Cardiac fibroblast (primary cell): ENCODE measurements at regions not wholly inside any gene's neighbourhood (a gene's known extent, or its start where the extent isn't known, plus 50 kb on each side); places are given as distances from the start of the nearest gene placed in this dataset.
"Not testable (repeated sequence)": the region's sequence is repeated elsewhere in the genome, so short reads cannot be mapped to it uniquely, and the experiment has no call there.

Experiments used
- DNase-seq, 2 donors: peaks; one replicate each; pipeline versions ENCODE4 v3.0.0 to v3.0.0-alpha.2; 2010; ENCODE audit warnings: low read depth in 2 of 2
- H3K4me3 ChIP-seq, 2 donors: replicated peaks in 1 of 2; 1 replicate in 1 of 2; 2 replicates in 1 of 2; pipeline ENCODE4 v1.5.1; 2011; ENCODE audit warnings: low read depth in 2 of 2, low read length in 2 of 2, mild to moderate bottlenecking in 2 of 2, moderate library complexity in 1 of 2
- TF ChIP-seq, protein P1 (sequence below): IDR thresholded peaks from one replicate; pipeline ENCODE4 v1.5.1; 2011; ENCODE audit warnings: low read depth, mild to moderate bottlenecking, low read length, inconsistent platforms

DNA sequence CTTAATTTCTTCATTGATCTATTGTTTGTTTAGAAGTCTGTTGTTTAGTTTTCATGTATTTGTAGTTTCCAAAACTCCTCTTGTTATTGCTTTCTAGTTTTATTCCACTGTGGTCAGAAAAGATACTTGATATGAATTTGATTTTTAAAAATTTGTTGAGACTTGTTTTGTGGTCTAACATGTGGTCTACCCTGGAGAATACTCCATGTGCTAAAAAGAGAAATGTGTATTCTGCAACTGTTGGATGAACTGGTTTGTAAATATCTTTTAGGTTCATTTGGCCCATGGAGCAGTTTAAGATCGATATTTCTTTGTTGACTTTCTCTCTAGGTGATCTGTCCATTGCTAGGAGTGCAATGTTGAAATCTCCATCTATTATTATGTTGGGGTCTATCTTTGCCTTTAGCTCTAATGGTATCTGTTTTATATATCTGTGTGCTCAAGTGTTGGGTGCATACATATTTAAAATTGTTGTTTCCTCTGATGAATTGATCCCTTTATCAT, 150.6 kb upstream of the ATP10B start:
- DNase-seq: no peak
- TF ChIP-seq, protein P1, sequence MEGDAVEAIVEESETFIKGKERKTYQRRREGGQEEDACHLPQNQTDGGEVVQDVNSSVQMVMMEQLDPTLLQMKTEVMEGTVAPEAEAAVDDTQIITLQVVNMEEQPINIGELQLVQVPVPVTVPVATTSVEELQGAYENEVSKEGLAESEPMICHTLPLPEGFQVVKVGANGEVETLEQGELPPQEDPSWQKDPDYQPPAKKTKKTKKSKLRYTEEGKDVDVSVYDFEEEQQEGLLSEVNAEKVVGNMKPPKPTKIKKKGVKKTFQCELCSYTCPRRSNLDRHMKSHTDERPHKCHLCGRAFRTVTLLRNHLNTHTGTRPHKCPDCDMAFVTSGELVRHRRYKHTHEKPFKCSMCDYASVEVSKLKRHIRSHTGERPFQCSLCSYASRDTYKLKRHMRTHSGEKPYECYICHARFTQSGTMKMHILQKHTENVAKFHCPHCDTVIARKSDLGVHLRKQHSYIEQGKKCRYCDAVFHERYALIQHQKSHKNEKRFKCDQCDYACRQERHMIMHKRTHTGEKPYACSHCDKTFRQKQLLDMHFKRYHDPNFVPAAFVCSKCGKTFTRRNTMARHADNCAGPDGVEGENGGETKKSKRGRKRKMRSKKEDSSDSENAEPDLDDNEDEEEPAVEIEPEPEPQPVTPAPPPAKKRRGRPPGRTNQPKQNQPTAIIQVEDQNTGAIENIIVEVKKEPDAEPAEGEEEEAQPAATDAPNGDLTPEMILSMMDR: no peak
- no peak overlapping the region for H3K4me3 ChIP-seq

DNA sequence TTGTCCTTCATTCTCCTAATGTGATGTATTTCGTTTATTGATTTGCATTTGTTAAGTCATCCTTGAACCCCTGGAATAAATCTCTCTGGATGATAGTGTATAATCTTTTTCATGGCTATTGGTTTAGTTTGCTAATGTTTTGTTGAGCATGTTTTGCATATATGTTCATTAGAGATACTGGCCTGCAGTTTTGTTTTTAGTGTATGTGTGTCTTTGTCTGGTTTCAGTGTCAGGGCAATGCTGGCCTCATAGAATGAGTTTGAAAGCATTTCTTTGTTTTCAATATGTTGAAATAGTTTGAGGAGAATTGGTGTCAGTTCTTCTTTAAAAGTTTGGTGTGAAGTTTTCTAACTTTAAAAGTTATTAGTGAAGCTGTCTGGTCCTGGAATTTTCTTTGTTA, 149.6 kb upstream of the ATP10B start:
- TF ChIP-seq, protein P1: no peak
- no peak overlapping the region for H3K4me3 ChIP-seq
- no peak for DNase-seq

DNA sequence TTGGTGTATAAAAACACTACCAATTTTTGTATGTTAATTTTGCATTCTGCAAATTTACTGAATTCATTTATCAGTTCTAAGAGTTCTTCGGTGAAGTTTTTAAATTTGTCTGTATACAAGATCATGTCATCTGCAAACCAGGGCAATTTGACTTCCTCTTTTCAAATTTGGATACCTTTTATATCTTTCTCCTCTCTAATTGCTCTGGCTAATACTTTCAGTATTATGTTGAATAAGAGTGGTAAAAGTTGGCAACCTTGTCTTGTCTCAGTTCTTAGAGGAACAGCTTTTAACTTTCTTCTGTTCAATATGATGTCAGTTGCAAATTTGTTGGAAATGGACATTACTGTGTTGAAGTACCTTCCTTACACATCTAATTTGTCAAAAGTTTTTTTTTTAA, 149.1 kb upstream of the ATP10B start:
- not testable (repeated sequence) for H3K4me3 ChIP-seq, DNase-seq

DNA sequence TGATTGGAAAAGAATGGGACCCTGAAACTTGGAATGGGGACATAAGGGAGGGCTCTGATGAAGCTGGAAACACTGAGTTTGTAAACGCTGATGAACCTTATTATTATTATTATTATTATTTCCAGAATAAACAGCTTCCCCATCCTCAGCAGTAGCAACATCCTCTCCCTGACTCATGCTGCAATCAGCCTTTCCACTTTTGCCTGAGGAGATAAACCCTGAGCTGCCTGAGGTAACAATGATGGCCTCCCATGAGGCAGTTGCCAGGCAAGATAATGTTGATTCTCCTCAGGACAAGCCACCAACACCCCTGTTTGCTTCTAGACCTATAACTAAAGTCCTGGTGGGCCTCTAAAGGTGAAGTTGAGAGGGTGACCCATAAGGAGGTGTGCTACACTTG, 139.2 kb upstream of the ATP10B start:
- no peak overlapping the region for H3K4me3 ChIP-seq
- TF ChIP-seq, protein P1: no peak
- DNase-seq: no peak

DNA sequence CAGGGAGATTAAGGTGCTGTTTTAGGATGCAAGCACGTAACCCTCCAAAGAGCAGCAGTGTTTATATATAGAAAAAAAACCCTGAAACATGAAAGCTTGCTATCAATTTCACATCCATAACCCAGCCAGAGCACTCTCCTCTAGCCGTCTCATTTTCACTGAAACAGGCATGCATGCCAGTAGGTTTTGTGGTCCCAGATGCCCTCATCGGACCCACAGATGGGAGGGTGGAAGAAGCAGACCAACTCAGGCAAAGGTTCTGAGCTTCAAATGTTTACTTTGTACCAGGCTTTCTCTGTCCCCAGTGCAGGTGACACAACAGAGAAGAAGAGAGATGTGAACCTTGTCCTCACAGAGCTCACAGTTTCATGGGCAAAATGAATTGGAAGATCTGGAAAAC, 127.4 kb upstream of the ATP10B start:
- no peak overlapping the region for H3K4me3 ChIP-seq
- TF ChIP-seq, protein P1: no peak
- DNase-seq: no peak

DNA sequence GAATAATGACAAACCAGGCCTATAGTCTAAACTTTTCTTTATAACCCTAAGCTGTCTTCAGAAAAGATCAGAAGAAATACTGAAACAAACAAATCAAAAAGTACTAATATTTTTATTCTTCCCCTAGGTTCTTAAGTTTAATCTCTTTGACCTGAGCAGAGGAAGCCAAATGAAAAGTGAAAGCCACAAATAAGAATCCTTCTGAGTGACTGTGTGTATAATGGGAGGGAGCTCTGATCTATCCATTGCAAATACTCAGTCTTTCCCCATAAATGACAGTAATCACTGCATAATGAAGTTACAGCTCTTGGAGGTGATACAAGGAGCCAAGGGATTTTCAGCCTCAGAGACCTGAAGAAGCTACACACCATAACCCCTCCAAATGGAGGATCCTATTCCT, 126.9 kb upstream of the ATP10B start:
- no peak for DNase-seq
- H3K4me3 ChIP-seq: no peak overlapping the region
- TF ChIP-seq, protein P1: no peak

DNA sequence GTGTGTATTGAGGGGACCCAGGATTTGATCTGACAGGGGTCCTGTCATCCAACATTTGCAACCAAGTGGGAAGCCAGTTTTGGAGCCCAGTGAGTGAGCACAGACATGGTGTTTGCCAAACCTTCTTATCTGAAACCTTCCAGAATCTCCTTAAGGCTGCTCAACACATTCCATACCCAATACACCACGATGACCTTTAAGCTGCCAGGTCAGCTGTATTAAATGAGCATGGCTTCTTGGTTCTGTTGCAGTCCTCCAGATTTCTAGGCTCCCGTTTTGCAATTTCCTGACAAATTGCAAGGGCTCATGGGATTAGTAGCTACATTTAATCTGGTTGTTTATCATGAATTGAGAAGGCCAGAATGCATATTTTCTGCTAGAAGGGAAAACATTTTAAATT, 124.2 kb upstream of the ATP10B start:
- no peak overlapping the region for H3K4me3 ChIP-seq
- TF ChIP-seq, protein P1: no peak
- DNase-seq: no peak
